ENCODE measurements at regions not wholly inside any gene's neighbourhood (a gene's known extent, or its start where the extent isn't known, plus 50 kb on each side); places are given as distances from the start of the nearest gene placed in this dataset.

GRCh38 chr6:91486200-91486599, 899.3 kb upstream of the MAP3K7 start:
- TF ChIP-seq CTCF (IDR thresholded peaks at IDR 0.05) (no peak), POLR2A (IDR thresholded peaks at IDR 0.05) (no peak)
- no peak for ATAC-seq

DNA sequence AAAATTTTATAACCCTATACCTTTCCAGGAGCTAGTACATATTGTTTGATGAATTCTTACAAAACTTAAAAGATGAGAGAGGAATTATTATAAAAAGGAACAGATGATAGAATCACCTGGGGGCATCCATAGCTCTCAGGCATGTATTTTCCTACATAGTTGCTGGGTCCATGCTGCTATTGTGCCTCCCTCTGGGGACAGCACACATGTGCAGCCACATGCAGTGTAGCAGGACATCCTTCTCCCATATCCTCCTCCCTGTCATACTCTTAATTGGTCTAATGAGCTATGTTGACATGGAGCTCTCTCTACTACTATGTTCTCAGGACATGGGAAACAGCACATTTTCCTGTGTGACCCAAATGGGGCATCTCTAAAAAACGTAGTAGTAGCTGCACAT, 898.2 kb upstream of the MAP3K7 start:
- Histone ChIP-seq H3K4me1 (peaks cover 0 to 16% (median 4%) of the 10 kb centered on the region in 12 donors), H3K4me3 (no peak overlapping the region), H3K9me3 (no peaks in the 10 kb centered on the region), H3K36me3 (no peaks in the 10 kb centered on the region), H3K27me3 (no peaks in the 10 kb centered on the region), H3K27ac (no peak overlapping the region)
- TF ChIP-seq CTCF (IDR thresholded peaks at IDR 0.05) (no peak), POLR2A (IDR thresholded peaks at IDR 0.05) (no peak)
- intact Hi-C loops (cut with DNase I): loop anchor here in 1 of 10 donors (10.0 kb wide), 1 partner anchor 400 kb away; no protein-coding TSS in a partner anchor
- DNase-seq (no peak), ATAC-seq (no peak)
- 63 to 84% (median 75%) methylated on average over 1 of the region's 1 CpG for WGBS, 4 donors

More at GRCh38 chr6:91486200-91486599, 899.3 kb upstream of the MAP3K7 start:
- intact Hi-C loops (cut with DNase I): loop anchor here in 1 of 10 donors (10.0 kb wide), 1 partner anchor 401 kb away; no protein-coding TSS in a partner anchor
- no peak for DNase-seq
- 75 to 93% (median 82%) methylated on average over 1 of the region's 1 CpG for WGBS, 4 donors
- Histone ChIP-seq H3K4me3 (no peak overlapping the region), H3K27me3 (no peaks in the 10 kb centered on the region), H3K27ac (no peak overlapping the region), H3K4me1 (peaks cover 0 to 16% (median 4%) of the 10 kb centered on the region in 12 donors), H3K9me3 (no peaks in the 10 kb centered on the region), H3K36me3 (no peaks in the 10 kb centered on the region)

DNA sequence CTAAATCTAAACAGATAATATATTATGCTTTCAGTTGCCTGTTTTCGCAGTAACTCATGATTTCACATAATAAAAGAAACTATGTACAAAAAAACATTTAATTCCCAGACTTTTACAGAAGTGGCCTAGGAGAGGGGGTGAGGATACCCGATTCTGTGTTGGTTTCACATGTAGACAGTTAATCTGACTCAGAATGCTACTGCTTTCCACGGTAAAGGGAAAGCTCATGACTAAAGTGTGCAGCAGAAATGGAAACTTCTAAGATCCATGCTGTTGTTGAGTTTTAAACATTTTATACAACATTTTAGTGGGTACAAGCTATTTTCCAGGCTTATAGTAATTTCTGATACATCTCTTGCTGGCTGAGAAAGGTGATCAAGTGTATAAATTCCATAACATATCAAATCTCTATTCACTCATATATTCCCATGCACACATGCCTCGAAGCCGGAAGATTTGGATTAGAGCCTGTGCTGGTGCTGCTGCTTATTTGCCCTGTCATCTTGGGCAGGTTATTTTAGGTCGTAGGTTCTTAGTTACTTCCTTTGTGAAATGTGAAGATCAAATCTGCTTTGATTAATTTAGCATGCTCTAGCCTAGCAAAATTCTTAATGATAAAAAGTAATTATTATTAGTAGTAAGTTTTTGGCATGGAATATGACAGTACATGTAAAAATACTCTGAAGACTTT, 896.7 kb upstream of the MAP3K7 start:
- intact Hi-C loops (cut with DNase I): loop anchor here in 1 of 10 donors (10.0 kb wide), 1 partner anchor 399 kb away; no protein-coding TSS in a partner anchor
- no peak for ATAC-seq

More for the DNA sequence above, 896.7 kb upstream of the MAP3K7 start:
- WGBS, 4 donors: 43 to 56% (median 47%) methylated on average over 6 of the region's 6 CpGs
- no peak for DNase-seq
- no peaks in the 10 kb centered on the region for H3K9me3 ChIP-seq
- no peak for TF ChIP-seq POLR2A (IDR thresholded peaks at IDR 0.05)
- TF ChIP-seq CTCF (IDR thresholded peaks at IDR 0.05): no peak
- H3K36me3 ChIP-seq: no peaks in the 10 kb centered on the region
- H3K27me3 ChIP-seq: no peaks in the 10 kb centered on the region
- H3K27ac ChIP-seq: no peak overlapping the region
- H3K4me1 ChIP-seq: peaks cover 0 to 16% (median 4%) of the 10 kb centered on the region in 12 donors
- H3K4me3 ChIP-seq: no peak overlapping the region
